Heart left ventricle (tissue), 13 donors: ENCODE measurements at regions not wholly inside any gene's neighbourhood (a gene's known extent, or its start where the extent isn't known, plus 50 kb on each side); places are given as distances from the start of the nearest gene placed in this dataset.
"Not testable (repeated sequence)": the region's sequence is repeated elsewhere in the genome, so short reads cannot be mapped to it uniquely, and the experiment has no call there.

Source experiments
- POLR2A ChIP-seq, 2 donors: fragments of 450-650 bp; IDR thresholded peaks; one replicate each; pipeline ENCODE4 v1.6.1; 2017; ENCODE audit warnings: antibody characterized with exemption in 2 of 2, mild to moderate bottlenecking in 2 of 2, moderate library complexity in 2 of 2
- TF ChIP-seq, protein P1 (sequence below), 12 donors: fragments of 200-600 bp; sonication (generic) in 4 of 12; IDR thresholded peaks; one replicate each; pipeline versions ENCODE4 v1.5.0 to v1.8.0; 2018 to 2022; ENCODE audit warnings: antibody characterized with exemption in 12 of 12, mild to moderate bottlenecking in 5 of 12
- donor health status: ischemic (EF 13 %, LVEDD 7.1; RV severe dilation, severe dysfunction).
- donor health status: DM: no; HTN: yes; CAD: no.
- donor health status: DM: no; HTN: no; CAD: no.
- donor health status: ischemic (EF 25% LVEDD 6.9; RV normal size, moderate dysfunction).
- donor health status: ischemic (EF 25% LVEDD 5.7; RV mildly dilated, moderate dysfunction).
- donor health status: ischemic (EF 35%, LVEDD 5.7; RV mildly dilated, moderate dysfunction).
- donor health status: nonischemic (EF 11% LVEDD 7.7; RV severe dilation, severe dysfunction).
- donor health status: DM: yes; HTN: yes; CAD: no.
- donor health status: PGD.
- donor health status: ischemic (EF 29% LVEDD 5.4; RV normal size, mild dysfunction).
- donor health status: nonischemic (EF 23%, LVEDD 6.1; RV moderate dilation, normal function).

DNA sequence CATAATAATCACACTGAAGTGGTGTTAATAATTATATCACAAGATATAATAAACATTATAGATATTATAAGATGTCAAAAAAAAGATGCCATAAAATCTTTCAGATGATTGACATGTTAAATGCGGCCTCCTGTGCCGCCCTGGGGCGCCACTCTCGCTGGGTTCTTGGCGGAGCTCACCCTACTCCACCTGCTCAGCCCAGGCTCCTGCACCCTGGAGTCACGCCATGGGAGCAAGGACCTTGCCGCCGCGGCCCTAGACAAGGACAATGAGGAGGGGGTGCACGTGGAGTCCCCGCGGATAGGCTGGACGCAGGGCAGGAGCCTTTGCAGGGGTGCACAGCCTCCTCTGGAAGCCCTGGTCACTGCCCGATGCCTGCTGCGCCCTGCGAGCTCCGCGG is 77.5 kb upstream of the ZNF337 start:
- not testable (repeated sequence) for TF ChIP-seq POLR2A (IDR thresholded peaks at IDR 0.05)
- TF ChIP-seq, protein P1, sequence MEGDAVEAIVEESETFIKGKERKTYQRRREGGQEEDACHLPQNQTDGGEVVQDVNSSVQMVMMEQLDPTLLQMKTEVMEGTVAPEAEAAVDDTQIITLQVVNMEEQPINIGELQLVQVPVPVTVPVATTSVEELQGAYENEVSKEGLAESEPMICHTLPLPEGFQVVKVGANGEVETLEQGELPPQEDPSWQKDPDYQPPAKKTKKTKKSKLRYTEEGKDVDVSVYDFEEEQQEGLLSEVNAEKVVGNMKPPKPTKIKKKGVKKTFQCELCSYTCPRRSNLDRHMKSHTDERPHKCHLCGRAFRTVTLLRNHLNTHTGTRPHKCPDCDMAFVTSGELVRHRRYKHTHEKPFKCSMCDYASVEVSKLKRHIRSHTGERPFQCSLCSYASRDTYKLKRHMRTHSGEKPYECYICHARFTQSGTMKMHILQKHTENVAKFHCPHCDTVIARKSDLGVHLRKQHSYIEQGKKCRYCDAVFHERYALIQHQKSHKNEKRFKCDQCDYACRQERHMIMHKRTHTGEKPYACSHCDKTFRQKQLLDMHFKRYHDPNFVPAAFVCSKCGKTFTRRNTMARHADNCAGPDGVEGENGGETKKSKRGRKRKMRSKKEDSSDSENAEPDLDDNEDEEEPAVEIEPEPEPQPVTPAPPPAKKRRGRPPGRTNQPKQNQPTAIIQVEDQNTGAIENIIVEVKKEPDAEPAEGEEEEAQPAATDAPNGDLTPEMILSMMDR (IDR thresholded peaks at IDR 0.05), result not testable (repeated sequence)
